WTC11 (cell line): ENCODE measurements at regions not wholly inside any gene's neighbourhood (a gene's known extent, or its start where the extent isn't known, plus 50 kb on each side); places are given as distances from the start of the nearest gene placed in this dataset.

Source experiments
- ATAC-seq: fragments of 200-7000 bp; cut with Tn5 transposase; 2 replicates; pipeline ENCODE4 v1.10.0; 2021; ENCODE audit warnings: mild to moderate bottlenecking, moderate library complexity
- CTCF ChIA-PET: fragments of 300-600 bp; sonication (Branson Sonifier 250); formaldehyde crosslinking; loops from one replicate; lab custom pipeline; 2021; ENCODE audit warnings: antibody characterized with exemption; lab: Charles Lee
- POLR2A ChIA-PET: fragments of 350-600 bp; sonication (Branson Sonifier 250); formaldehyde crosslinking; loops from one replicate; lab custom pipeline; 2021; ENCODE audit warnings: antibody characterized with exemption; lab: Charles Lee
- DNase-seq: peaks from one replicate; pipeline ENCODE4 v3.0.0; 2021; ENCODE audit warnings: low spot score
- H3K27ac Mint-ChIP-seq: 2 replicates; pipeline ENCODE4 v1.8.0; 2021; ENCODE audit warnings: mixed read lengths
- H3K27me3 Mint-ChIP-seq: 2 replicates; pipeline ENCODE4 v1.8.0; 2021; ENCODE audit warnings: low read depth, mild to moderate bottlenecking, moderate library complexity, mixed read lengths
- H3K36me3 Mint-ChIP-seq: 2 replicates; pipeline ENCODE4 v1.8.0; 2021; ENCODE audit warnings: mixed read lengths
- H3K4me1 Mint-ChIP-seq: 2 replicates; pipeline ENCODE4 v1.8.0; 2022; ENCODE audit warnings: mixed read lengths
- H3K4me3 Mint-ChIP-seq: 2 replicates; pipeline ENCODE4 v1.8.0; 2021; ENCODE audit warnings: mild to moderate bottlenecking, moderate library complexity, mixed read lengths
- H3K9me3 Mint-ChIP-seq: 2 replicates; pipeline ENCODE4 v1.8.0; 2021; ENCODE audit warnings: mixed read lengths
- ATF1 ChIP-seq: sonication (generic); formaldehyde crosslinking; IDR thresholded peaks from 2 replicates; pipeline ENCODE4 v1.8.1; 2023; ENCODE audit warnings: mild to moderate bottlenecking, moderate library complexity, missing genetic modification reagents
- EMX1 ChIP-seq: fragments of 250-450 bp; sonication (Bioruptor Pico); IDR thresholded peaks from 2 replicates; pipeline ENCODE4 v1.8.0; 2021; ENCODE audit warnings: mild to moderate bottlenecking
- FOXK1 ChIP-seq: sonication (generic); formaldehyde crosslinking; IDR thresholded peaks from 2 replicates; pipeline ENCODE4 v1.8.0; 2022; ENCODE audit warnings: mild to moderate bottlenecking, moderate library complexity, missing genetic modification reagents
- GTF2I ChIP-seq: fragments of 250-450 bp; sonication (Bioruptor Pico); conservative IDR thresholded peaks from 2 replicates; pipeline ENCODE4 v1.4.0; 2021; ENCODE audit warnings: mild to moderate bottlenecking
- NFE2L1 ChIP-seq: sonication (generic); formaldehyde crosslinking; IDR thresholded peaks from 2 replicates; pipeline ENCODE4 v1.8.1; 2023; ENCODE audit warnings: missing genetic modification reagents
- NR1H2 ChIP-seq: sonication (generic); formaldehyde crosslinking; IDR thresholded peaks from 2 replicates; pipeline ENCODE4 v1.9.0; 2021; ENCODE audit warnings: mild to moderate bottlenecking, moderate library complexity, missing genetic modification reagents
- NR2C2 ChIP-seq: sonication (generic); formaldehyde crosslinking; IDR thresholded peaks from 2 replicates; pipeline ENCODE4 v1.8.0; 2022; ENCODE audit warnings: mild to moderate bottlenecking, missing genetic modification reagents
- ZNF219 ChIP-seq: sonication (generic); formaldehyde crosslinking; IDR thresholded peaks from 2 replicates; pipeline ENCODE4 v1.8.0; 2023; ENCODE audit warnings: missing genetic modification reagents, mild to moderate bottlenecking, borderline replicate concordance
- ZNF263 ChIP-seq: sonication (generic); formaldehyde crosslinking; IDR thresholded peaks from 2 replicates; pipeline ENCODE4 v1.8.1; 2022; ENCODE audit warnings: low read depth, mild to moderate bottlenecking, moderate library complexity, missing genetic modification reagents
- ZNF416 ChIP-seq: fragments of 250-450 bp; sonication (Bioruptor Pico); IDR thresholded peaks from 2 replicates; pipeline ENCODE4 v1.9.0; 2021; ENCODE audit warnings: mild to moderate bottlenecking, inconsistent platforms
- ZNF671 ChIP-seq: fragments of 250-450 bp; sonication (Bioruptor Pico); IDR thresholded peaks from 2 replicates; pipeline ENCODE4 v1.8.0; 2021; ENCODE audit warnings: mild to moderate bottlenecking
- TF ChIP-seq, protein P1 (sequence below): sonication (generic); formaldehyde crosslinking; IDR thresholded peaks from 2 replicates; pipeline ENCODE4 v1.8.0; 2023; ENCODE audit warnings: missing genetic modification reagents, mild to moderate bottlenecking, borderline replicate concordance
- TF ChIP-seq, protein P2 (sequence below): fragments of 200-600 bp; IDR thresholded peaks from 2 replicates; pipeline ENCODE4 v1.8.0; 2022; ENCODE audit warnings: antibody characterized with exemption
- TF ChIP-seq, protein P3 (sequence below): sonication (generic); formaldehyde crosslinking; IDR thresholded peaks from 2 replicates; pipeline ENCODE4 v1.8.0; 2022; ENCODE audit warnings: mild to moderate bottlenecking, missing genetic modification reagents
- TF ChIP-seq, protein P4 (sequence below): sonication (generic); formaldehyde crosslinking; IDR thresholded peaks from 2 replicates; pipeline ENCODE4 v1.8.1; 2022; ENCODE audit warnings: low read depth, mild to moderate bottlenecking, moderate library complexity, missing genetic modification reagents, borderline replicate concordance
- TF ChIP-seq, protein P5 (sequence below): fragments of 250-450 bp; sonication (Bioruptor Pico); IDR thresholded peaks from 2 replicates; pipeline ENCODE4 v1.9.0; 2021; ENCODE audit warnings: moderate library complexity, mild to moderate bottlenecking, inconsistent platforms, borderline replicate concordance
- TF ChIP-seq, protein P6 (sequence below): sonication (generic); formaldehyde crosslinking; IDR thresholded peaks from 2 replicates; pipeline ENCODE4 v1.8.1; 2023; ENCODE audit warnings: mild to moderate bottlenecking, missing genetic modification reagents
- TF ChIP-seq, protein P7 (sequence below): sonication (generic); formaldehyde crosslinking; IDR thresholded peaks from 2 replicates; pipeline ENCODE4 v1.8.1; 2022; ENCODE audit warnings: mild to moderate bottlenecking, moderate library complexity, missing genetic modification reagents

DNA sequence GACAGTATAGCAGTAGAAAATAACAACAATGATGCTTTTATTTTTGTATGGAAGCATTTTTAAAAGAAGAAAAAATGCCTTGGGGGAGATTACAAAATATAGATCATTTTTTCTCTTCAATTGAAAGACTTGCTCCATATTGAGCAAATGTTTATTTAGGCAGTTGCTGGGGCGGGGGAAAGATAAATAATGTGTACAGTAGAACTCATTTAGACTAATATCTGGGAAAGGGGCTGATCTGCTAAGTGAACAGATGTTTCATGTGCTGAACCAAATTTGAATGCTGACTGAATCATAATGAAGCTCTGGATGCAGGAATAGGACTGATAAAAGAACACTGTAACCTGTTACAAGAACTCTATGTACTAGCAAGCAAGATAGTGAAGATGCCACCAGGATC lies 457.1 kb upstream of the TENM4 start (continued):
- TF ChIP-seq GTF2I (CRISPR knock-in tag) (no peak), FOXK1 (CRISPR knock-in tag) (no peak)

DNA sequence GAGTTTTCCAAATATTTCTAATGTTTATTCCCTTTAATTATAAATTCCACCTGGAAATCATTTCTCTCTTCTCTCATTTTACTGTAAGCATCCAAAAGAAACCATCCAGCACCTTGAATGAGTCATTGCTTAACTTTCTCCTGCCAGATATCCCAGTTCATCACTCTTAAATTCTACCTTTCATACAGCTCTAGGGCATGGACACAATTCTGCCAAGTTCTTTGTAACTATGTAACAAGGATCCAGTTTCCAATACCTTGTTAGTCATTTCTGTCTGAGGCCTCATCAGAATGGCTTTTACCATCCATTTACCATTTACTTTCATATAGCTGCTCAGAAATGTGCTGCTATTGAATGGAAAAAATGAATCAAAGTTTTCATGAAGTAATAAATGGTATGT lies 455.4 kb upstream of the TENM4 start:
- TF ChIP-seq NR1H2 (CRISPR knock-in tag) = no peak
- no peak for TF ChIP-seq FOXK1 (CRISPR knock-in tag)
- no peak for TF ChIP-seq NR2C2 (CRISPR knock-in tag)
- TF ChIP-seq ZNF219 (CRISPR knock-in tag) = no peak
- TF ChIP-seq EMX1 = no peak
- TF ChIP-seq, protein P1, sequence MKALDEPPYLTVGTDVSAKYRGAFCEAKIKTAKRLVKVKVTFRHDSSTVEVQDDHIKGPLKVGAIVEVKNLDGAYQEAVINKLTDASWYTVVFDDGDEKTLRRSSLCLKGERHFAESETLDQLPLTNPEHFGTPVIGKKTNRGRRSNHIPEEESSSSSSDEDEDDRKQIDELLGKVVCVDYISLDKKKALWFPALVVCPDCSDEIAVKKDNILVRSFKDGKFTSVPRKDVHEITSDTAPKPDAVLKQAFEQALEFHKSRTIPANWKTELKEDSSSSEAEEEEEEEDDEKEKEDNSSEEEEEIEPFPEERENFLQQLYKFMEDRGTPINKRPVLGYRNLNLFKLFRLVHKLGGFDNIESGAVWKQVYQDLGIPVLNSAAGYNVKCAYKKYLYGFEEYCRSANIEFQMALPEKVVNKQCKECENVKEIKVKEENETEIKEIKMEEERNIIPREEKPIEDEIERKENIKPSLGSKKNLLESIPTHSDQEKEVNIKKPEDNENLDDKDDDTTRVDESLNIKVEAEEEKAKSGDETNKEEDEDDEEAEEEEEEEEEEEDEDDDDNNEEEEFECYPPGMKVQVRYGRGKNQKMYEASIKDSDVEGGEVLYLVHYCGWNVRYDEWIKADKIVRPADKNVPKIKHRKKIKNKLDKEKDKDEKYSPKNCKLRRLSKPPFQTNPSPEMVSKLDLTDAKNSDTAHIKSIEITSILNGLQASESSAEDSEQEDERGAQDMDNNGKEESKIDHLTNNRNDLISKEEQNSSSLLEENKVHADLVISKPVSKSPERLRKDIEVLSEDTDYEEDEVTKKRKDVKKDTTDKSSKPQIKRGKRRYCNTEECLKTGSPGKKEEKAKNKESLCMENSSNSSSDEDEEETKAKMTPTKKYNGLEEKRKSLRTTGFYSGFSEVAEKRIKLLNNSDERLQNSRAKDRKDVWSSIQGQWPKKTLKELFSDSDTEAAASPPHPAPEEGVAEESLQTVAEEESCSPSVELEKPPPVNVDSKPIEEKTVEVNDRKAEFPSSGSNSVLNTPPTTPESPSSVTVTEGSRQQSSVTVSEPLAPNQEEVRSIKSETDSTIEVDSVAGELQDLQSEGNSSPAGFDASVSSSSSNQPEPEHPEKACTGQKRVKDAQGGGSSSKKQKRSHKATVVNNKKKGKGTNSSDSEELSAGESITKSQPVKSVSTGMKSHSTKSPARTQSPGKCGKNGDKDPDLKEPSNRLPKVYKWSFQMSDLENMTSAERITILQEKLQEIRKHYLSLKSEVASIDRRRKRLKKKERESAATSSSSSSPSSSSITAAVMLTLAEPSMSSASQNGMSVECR (CRISPR knock-in tag) = no peak
- no peak for TF ChIP-seq ZNF263 (CRISPR knock-in tag)
- TF ChIP-seq ZNF416 (CRISPR knock-in tag) = no peak
- TF ChIP-seq, protein P2, sequence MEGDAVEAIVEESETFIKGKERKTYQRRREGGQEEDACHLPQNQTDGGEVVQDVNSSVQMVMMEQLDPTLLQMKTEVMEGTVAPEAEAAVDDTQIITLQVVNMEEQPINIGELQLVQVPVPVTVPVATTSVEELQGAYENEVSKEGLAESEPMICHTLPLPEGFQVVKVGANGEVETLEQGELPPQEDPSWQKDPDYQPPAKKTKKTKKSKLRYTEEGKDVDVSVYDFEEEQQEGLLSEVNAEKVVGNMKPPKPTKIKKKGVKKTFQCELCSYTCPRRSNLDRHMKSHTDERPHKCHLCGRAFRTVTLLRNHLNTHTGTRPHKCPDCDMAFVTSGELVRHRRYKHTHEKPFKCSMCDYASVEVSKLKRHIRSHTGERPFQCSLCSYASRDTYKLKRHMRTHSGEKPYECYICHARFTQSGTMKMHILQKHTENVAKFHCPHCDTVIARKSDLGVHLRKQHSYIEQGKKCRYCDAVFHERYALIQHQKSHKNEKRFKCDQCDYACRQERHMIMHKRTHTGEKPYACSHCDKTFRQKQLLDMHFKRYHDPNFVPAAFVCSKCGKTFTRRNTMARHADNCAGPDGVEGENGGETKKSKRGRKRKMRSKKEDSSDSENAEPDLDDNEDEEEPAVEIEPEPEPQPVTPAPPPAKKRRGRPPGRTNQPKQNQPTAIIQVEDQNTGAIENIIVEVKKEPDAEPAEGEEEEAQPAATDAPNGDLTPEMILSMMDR = no peak
- TF ChIP-seq, protein P3, sequence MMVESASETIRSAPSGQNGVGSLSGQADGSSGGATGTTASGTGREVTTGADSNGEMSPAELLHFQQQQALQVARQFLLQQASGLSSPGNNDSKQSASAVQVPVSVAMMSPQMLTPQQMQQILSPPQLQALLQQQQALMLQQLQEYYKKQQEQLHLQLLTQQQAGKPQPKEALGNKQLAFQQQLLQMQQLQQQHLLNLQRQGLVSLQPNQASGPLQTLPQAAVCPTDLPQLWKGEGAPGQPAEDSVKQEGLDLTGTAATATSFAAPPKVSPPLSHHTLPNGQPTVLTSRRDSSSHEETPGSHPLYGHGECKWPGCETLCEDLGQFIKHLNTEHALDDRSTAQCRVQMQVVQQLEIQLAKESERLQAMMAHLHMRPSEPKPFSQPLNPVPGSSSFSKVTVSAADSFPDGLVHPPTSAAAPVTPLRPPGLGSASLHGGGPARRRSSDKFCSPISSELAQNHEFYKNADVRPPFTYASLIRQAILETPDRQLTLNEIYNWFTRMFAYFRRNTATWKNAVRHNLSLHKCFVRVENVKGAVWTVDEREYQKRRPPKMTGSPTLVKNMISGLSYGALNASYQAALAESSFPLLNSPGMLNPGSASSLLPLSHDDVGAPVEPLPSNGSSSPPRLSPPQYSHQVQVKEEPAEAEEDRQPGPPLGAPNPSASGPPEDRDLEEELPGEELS = no peak
- no peak for TF ChIP-seq ATF1
- no peak overlapping the region for H3K4me3 Mint-ChIP-seq
- ChIA-PET POLR2A (interaction anchor here (0.6 kb wide), 1 partner anchor 801 kb away, joined by 7 read pairs; no protein-coding TSS in a partner anchor), CTCF (no interaction called here)
- no peak overlapping the region for H3K27ac Mint-ChIP-seq
- H3K27me3 Mint-ChIP-seq = no peaks in the 10 kb centered on the region; the same call in 1 of the 2 replicates
- no peak for DNase-seq
- no peak for ATAC-seq
- H3K4me1 Mint-ChIP-seq = peaks cover 5% of the 10 kb centered on the region
- H3K36me3 Mint-ChIP-seq = no peaks in the 10 kb centered on the region
- H3K9me3 Mint-ChIP-seq = no peaks in the 10 kb centered on the region

DNA sequence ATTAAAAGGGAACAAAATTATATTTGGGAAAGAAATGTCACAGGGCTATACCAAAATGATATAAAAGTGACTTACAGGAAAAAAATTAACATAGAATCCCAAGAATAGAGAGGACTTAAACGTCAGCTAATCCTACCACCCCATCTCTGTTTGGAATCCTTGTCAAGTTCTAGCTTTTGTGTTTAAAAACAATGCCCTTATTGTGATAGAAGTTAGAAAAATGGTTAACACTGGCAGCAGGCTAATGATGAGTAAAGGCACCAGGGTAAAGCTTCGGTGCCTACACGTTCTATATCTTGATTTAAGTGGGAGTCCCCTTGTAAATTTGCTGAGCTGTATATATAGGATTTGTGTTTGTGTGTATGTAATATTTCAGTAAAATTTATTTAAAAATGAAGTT lies 453.3 kb upstream of the TENM4 start:
- no peak for DNase-seq
- ChIA-PET POLR2A (no interaction called here), CTCF (no interaction called here)
- Mint-ChIP-seq H3K27ac (no peak overlapping the region), H3K4me3 (no peak overlapping the region), H3K9me3 (no peaks in the 10 kb centered on the region), H3K36me3 (no peaks in the 10 kb centered on the region), H3K27me3 (no peaks in the 10 kb centered on the region; the same call in 1 of the 2 replicates), H3K4me1 (no peaks in the 10 kb centered on the region)
- ATAC-seq = no peak
- TF ChIP-seq, protein P4, sequence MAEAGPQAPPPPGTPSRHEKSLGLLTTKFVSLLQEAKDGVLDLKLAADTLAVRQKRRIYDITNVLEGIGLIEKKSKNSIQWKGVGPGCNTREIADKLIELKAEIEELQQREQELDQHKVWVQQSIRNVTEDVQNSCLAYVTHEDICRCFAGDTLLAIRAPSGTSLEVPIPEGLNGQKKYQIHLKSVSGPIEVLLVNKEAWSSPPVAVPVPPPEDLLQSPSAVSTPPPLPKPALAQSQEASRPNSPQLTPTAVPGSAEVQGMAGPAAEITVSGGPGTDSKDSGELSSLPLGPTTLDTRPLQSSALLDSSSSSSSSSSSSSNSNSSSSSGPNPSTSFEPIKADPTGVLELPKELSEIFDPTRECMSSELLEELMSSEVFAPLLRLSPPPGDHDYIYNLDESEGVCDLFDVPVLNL = no peak
- TF ChIP-seq, protein P5, sequence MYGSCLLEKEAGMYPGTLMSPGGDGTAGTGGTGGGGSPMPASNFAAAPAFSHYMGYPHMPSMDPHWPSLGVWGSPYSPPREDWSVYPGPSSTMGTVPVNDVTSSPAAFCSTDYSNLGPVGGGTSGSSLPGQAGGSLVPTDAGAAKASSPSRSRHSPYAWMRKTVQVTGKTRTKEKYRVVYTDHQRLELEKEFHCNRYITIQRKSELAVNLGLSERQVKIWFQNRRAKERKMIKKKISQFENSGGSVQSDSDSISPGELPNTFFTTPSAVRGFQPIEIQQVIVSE (CRISPR knock-in tag) = no peak
- TF ChIP-seq ZNF219 (CRISPR knock-in tag) (no peak), NFE2L1 (no peak), ZNF671 (no peak)
- TF ChIP-seq, protein P2 = no peak
- TF ChIP-seq, protein P6, sequence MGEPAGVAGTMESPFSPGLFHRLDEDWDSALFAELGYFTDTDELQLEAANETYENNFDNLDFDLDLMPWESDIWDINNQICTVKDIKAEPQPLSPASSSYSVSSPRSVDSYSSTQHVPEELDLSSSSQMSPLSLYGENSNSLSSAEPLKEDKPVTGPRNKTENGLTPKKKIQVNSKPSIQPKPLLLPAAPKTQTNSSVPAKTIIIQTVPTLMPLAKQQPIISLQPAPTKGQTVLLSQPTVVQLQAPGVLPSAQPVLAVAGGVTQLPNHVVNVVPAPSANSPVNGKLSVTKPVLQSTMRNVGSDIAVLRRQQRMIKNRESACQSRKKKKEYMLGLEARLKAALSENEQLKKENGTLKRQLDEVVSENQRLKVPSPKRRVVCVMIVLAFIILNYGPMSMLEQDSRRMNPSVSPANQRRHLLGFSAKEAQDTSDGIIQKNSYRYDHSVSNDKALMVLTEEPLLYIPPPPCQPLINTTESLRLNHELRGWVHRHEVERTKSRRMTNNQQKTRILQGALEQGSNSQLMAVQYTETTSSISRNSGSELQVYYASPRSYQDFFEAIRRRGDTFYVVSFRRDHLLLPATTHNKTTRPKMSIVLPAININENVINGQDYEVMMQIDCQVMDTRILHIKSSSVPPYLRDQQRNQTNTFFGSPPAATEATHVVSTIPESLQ (CRISPR knock-in tag) = no peak
- TF ChIP-seq, protein P7, sequence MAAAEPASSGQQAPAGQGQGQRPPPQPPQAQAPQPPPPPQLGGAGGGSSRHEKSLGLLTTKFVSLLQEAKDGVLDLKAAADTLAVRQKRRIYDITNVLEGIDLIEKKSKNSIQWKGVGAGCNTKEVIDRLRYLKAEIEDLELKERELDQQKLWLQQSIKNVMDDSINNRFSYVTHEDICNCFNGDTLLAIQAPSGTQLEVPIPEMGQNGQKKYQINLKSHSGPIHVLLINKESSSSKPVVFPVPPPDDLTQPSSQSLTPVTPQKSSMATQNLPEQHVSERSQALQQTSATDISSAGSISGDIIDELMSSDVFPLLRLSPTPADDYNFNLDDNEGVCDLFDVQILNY = no peak
